ENCODE measurements at regions not wholly inside any gene's neighbourhood (a gene's known extent, or its start where the extent isn't known, plus 50 kb on each side); places are given as distances from the start of the nearest gene placed in this dataset.

- TF ChIP-seq CTCF (IDR thresholded peaks at IDR 0.05) (no peak), IRF2 (CRISPR knock-in tag; IDR thresholded peaks at IDR 0.05; ENCODE audit: borderline replicate concordance, low read depth) (no peak), NR2C2 (CRISPR knock-in tag; IDR thresholded peaks at IDR 0.05) (no peak), AFF4 (CRISPR knock-in tag; IDR thresholded peaks at IDR 0.05; ENCODE audit: borderline replicate concordance) (no peak), ZNF671 (CRISPR knock-in tag; IDR thresholded peaks at IDR 0.05) (no peak), ZBTB43 (CRISPR knock-in tag; IDR thresholded peaks at IDR 0.05) (no peak), MAX (CRISPR knock-in tag; IDR thresholded peaks at IDR 0.05) (no peak), ZNF423 (CRISPR knock-in tag; IDR thresholded peaks at IDR 0.05) (no peak), ELF4 (CRISPR knock-in tag; IDR thresholded peaks at IDR 0.05; ENCODE audit: low read depth) (no peak), SP1 (CRISPR knock-in tag; conservative IDR thresholded peaks at IDR 0.05) (no peak), E2F4 (CRISPR knock-in tag; IDR thresholded peaks at IDR 0.05; ENCODE audit: borderline replicate concordance, low read depth) (no peak), TCF7 (CRISPR knock-in tag; IDR thresholded peaks at IDR 0.05; ENCODE audit: low read depth) (no peak), ZBTB21 (CRISPR knock-in tag; IDR thresholded peaks at IDR 0.05; ENCODE audit: borderline replicate concordance) (no peak)
These were observed 253.6 kb downstream of the PPP1R2C start for GRCh38 chrX:42524379-42524778.

Data from WTC11 (cell line).